Testis (tissue), 2 donors: ENCODE measurements at regions not wholly inside any gene's neighbourhood (a gene's known extent, or its start where the extent isn't known, plus 50 kb on each side); places are given as distances from the start of the nearest gene placed in this dataset.

Source experiments
- POLR2A ChIP-seq: fragments of 450-650 bp; IDR thresholded peaks from one replicate; pipeline ENCODE4 v1.6.1; 2017; ENCODE audit warnings: antibody characterized with exemption, mild to moderate bottlenecking, moderate library complexity
- TF ChIP-seq, protein P1 (sequence below), 3 experiments: fragments of 450-650 bp in 2 of 3; fragments of 200-600 bp in 1 of 3; sonication (generic) in 1 of 3; IDR thresholded peaks; one replicate each; pipeline ENCODE4 v1.5.1; 2016 to 2019; ENCODE audit warnings: antibody characterized with exemption in 3 of 3, mild to moderate bottlenecking in 2 of 3, moderate library complexity in 1 of 3

DNA sequence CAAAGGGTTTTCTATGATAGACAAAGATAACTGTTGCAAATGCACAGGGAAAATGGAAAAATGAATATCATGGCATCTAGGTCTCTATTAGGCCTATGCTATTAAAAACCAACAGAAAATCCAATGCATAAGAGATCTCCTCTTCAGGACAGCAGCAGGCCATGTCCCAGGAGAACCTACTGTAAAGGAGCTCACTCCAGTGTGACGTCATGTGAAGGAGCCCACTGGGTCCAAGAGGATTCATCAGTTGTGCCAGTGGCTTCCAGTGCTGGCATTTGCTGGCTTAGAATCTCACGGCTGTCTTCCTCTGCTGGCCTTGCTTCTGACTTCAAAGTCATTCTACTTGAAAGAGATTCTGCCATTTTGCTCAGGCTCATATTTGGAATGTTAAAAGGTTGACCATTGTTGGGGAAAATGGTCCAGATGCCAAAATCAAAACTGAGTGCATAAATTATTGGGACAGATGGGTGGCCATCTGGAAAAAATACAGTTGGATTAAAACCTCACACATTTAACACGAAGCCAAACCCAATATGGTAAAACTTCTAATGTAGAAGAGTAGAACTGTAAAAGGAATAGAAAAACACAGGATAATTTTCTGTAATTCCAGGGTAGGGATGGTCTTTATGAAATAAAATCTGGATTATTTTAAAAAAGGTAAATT is 75.4 kb upstream of the ARID2 start:
- TF ChIP-seq, protein P1, sequence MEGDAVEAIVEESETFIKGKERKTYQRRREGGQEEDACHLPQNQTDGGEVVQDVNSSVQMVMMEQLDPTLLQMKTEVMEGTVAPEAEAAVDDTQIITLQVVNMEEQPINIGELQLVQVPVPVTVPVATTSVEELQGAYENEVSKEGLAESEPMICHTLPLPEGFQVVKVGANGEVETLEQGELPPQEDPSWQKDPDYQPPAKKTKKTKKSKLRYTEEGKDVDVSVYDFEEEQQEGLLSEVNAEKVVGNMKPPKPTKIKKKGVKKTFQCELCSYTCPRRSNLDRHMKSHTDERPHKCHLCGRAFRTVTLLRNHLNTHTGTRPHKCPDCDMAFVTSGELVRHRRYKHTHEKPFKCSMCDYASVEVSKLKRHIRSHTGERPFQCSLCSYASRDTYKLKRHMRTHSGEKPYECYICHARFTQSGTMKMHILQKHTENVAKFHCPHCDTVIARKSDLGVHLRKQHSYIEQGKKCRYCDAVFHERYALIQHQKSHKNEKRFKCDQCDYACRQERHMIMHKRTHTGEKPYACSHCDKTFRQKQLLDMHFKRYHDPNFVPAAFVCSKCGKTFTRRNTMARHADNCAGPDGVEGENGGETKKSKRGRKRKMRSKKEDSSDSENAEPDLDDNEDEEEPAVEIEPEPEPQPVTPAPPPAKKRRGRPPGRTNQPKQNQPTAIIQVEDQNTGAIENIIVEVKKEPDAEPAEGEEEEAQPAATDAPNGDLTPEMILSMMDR (IDR thresholded peaks at IDR 0.05): no peak
- TF ChIP-seq POLR2A: no peak
